GM21526 (cell line): ENCODE measurements at regions not wholly inside any gene's neighbourhood (a gene's known extent, or its start where the extent isn't known, plus 50 kb on each side); places are given as distances from the start of the nearest gene placed in this dataset.

Source experiments
- ATAC-seq: cut with Tn5 transposase; IDR thresholded peaks from one replicate; pipeline ENCODE4 v1.9.1; 2021; ENCODE audit warnings: moderate library complexity; ENCODE audit not compliant: unreplicated experiment, low FRiP score

DNA sequence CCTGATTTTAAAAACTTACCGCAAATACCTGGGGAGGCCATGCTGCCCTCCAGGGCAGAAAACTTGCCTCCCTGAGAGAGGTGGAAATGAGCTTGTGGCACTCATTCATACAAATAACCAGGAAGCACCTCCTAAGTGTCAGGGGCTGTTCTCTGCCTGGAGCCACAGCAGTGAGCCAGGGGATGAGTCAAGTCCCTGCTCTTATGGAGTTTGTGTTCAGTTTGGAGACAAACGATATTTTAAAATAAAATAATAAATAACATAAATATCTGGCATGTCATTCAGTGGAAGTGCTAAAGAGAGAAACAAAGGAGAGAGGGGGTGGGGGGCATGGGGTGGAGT, 313.8 kb downstream of the C16orf95 start:
- ATAC-seq: no peak

DNA sequence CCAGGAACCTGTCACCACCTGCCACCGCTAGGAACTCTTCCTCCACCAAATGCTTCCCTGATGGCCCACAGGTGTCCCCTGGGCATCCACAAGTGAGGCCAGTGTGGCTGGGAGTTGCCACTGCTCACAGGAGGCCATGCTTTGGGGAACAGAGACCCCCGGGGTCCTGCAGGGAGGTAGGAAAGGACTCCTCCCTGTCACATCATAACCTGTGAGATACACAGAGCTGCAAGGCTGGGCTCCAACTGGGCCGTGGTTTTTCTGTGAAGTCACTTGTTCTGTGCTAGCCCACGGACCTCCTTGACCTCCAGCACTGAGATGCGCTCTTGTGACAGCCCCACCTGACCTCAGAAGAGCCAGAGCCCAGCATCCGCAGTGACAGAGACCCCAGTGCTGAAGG, 311.2 kb downstream of the C16orf95 start:
- ATAC-seq: no peak

DNA sequence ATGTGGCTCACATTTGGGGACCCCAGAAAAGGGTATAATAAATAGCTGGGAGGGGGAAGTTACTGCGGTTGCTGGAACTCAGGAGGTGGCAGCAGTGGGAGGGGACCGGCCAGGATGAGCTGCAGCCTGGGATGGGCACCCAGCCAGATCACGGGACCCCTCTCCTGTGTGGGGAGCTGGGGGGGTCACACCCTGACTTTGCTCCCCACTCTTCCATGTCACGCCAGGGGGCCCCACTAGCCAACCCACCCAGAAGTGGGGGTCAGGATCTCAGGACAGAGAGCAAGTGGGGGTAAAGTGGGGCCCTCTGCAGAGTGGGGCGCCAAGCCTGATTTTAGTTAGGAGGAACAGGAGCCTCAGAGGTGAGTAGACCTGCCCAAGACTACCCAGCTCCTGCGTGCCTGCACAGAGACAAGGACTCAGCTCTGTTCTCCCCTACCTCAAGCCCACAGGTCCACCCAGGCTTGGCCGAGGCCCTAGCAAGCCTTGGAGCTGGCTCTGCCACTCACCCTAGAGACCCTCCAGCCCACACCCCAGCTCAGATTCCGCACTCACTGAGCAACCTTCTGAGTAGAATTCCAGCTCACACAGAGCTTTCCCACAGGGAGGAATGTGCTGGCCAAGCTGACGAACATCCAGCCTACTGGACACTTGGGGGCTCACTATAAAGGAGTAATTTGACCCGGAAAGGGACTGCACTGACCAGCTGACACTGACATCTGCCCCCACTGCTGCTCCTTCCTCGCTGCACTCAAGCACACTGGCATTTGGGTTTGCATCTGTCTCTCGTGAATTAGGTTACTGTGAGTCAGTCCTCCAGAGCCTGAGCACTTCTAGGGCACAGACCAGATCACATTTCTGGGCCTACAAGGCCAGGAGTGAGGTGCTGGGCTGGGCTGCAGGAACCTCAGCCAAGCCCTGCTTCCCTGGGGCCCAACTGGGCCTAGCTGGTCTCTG, 310.1 kb downstream of the C16orf95 start:
- no peak for ATAC-seq

DNA sequence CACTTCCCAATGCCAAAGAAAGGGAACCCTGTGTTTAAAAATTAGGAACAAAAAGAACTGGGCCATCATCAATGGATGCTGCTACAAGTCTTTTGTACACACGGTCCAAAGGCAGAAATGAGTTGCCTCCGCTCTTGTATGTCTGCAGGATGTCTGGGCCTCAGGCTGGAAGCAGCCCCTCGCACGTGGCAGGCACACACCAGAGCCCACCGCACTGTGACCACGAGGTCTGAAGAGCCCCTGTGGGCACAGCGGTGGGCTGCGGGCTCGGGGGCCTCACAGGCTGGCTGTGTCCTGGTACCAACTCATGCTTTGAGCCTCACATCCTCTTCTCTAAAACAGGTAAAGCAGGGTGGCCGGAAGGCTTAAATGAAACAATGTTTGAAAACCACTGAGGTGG, 309.3 kb downstream of the C16orf95 start:
- ATAC-seq: no peak

DNA sequence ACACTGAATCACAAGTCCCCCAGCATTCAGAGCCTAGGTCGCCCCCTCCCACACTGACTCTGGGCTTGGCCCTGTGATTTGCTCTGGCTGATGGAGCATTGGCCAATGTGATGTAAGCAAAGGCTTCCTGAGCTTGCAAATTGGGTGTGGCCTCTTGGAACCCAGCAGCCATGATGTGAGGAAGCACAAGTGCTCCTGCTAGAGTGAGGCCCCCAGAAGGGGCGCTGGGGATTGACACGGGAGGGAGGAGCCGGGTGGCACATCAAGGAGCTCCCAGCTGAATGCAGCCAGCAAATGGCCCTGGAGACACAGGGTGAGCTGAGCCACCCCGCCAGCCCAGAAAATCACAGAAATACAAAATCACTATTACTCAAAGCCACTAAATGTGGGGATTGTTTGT, 308.5 kb downstream of the C16orf95 start:
- no peak for ATAC-seq

DNA sequence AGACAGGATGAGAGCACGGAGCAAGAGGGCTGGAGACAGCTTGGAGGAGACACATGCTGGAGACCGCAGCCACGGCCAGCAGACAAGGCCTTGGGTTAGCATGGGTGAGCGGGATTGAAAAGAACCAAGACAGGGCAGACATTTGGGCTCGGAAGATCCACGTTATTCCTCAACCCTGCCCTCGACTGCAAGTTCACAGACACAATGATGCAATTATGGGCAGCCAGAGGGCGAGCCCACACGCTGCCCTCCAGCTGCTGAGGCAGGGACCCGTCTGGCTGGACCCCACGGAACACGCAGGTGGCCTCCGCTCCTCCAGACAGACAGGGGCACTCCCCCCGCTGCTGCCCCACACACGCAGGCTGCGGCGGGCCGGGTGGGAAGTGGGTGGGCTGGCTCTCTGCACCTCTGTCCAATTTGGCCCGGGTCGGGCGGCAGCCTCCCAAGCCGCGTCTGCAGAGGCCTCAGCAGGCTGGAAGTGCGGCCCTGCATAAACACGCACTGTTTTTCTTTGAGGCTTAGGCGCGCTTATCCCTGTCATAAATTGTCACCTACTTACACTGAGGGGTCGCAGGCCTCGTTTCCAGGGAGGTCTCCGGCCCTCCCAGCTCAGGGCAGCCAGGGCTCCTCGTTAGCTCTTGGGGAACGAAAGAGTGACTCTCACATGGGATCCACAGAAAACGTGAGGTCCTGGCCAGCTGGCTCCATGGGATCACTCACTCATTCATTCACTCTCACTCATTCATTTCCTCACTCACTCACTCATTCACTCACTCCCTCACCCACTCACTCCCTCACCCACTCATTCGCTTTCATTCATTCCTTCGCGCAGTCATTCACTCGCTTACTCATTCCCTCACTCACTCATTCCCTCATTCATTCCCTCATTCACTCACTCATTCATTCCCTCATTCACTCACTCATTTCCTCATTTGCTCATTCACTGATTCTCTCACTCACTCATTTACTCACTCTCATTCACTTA, 303.9 kb downstream of the C16orf95 start:
- ATAC-seq: no peak

DNA sequence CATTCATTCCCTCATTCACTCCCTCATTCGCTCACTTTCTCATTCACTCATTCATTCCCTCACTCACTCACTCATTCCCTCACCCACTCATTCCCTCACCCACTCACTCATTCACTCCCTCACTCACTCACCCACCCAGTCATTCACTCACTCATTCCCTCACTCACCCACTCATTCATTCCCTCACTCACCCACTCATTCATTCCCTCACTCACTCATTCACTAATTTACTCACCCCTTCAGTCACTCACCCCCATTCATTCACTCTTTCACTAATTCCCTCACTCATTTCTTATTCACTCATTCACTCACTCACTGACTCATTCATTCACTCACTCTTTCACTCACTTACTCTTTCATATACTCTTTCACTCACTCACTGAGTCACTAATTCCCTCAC, 303.1 kb downstream of the C16orf95 start:
- ATAC-seq: no peak

DNA sequence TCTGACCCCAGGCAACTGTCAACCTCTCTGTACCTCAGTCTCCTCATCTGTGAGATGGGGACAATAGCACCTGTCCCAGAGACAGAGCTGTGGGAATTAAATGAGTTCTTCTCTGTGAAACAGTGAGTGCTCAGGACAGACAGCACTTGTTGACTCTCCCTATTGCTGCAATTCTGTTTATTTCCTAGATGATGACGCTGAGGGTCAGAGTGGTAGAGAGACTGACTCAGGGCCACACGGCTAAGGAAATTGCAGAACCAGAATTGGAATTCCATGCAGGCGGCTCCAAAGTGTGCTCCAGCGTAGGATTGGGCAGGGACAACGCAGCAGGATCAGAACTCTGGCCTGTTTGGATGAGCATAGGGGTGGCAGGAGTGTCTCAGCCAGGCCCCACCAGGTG, 302.2 kb downstream of the C16orf95 start:
- no peak for ATAC-seq

DNA sequence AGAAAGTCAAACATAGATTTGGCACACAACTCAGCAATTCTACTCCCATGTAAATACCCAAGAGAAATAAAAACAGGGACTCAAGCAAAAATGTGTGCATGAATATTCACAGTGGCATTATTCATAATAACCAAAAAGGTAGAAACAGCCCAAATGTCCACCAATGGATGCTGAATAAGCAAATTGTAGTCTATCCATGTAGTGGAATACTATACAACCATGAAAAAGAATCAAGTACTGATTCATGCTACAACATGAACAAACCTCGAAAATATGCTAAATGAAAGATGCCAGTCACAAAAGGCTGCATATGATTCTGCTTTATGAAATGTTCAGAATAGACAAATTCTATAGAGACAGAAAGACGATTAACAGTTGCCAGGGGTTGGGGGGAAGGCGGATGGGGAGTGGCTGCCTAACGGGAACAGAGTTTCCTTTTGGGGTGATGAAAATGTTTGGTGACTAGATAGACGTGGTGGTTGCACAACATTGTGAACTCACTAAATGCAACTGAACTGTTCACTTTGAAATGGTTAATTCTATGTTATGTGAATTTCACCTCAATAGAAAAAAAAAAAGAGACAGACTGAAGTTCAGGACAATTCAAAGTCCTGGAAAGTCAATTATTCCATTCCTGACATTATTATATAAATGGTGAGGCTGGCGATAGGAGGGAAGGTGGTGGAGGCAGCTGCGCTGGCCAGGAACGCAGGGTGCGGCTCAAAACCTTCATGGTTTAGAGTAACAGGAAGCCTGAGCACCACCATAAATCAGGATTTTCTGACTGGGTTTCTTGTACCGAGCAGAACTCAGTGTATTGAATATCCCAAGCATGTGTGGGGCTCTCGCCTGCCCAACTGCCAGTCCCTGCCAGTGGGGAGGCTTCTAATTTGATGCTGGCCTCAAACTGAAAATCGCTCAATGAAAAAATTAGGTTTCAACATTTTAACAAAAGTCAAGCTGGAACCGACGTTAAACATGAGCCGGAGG, 300.9 kb downstream of the C16orf95 start:
- ATAC-seq: no peak

DNA sequence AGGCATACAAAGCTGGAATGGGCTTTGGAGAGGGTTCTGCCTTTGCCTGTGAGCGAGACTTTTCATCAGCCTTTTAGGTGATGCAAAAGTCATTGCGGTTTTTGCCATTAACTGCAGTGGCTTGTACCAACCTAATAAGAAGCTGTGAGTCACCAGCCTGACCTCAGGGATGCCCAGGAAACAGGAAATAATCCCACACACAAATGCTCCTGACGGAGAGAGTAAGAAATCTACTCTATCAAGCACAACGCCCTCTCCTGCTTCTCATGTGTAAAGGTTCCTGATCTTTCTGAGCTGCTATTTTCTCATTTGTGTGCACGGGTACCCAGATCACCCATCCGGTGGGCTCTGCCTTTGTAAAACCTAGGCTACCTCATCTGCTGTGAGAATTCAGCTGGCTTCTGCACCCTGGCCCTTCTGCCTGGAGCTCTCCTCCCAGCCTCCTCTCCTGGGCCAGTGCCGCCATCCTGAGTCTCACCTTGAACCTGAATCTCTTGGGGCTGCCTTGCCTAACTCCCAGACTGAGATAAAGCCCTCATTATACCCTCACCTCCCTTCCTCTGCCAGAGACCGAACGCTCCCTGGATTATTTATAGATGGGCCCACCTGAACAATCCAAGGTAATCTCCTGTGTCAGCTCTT, 299.7 kb downstream of the C16orf95 start:
- no peak for ATAC-seq

DNA sequence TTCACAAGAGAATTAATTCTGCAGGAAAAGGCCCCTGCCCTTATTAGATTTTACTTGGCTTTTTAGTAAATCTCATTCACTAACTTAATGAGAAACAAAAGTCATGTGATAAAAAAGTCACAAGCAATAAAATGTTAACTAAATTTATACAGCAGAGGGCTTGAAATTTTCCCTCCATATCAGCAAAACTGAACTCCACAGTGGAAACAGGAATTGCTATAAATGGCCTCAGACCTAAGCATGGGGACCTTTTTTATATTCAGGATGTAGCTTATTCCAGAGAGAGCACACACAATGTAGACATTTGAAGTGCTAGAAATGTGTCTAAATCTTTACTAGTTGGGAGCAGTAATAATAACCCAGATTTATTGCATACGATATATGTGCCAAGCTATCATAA, 291.5 kb downstream of the C16orf95 start:
- ATAC-seq: no peak

DNA sequence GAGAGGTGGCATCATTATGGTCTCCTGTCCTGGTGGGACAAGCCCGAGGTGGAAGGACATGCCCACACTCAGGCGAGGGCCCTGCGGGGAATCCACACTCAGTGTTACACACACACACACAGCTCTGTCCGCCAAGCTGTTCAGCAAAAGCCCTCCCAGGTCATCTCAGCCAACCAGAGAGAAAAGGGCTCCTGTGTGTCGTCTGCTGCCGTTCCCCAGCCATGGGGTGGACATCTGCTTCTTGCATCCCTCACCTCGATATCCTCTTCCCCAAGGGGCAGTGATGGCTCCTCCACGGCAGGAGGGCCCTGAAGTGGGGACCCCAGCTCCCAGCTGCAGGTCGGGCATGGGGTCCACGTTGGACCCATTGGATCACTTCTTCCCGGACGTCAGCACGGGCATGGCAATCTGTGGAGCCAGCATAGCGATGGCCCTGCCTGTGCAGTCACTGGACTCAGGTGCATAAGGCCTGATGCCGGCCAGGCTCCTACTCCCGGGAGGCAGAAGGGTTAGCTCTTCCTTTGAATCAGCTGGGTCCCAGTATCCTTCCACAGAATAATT, 290.1 kb downstream of the C16orf95 start:
- no peak for ATAC-seq

DNA sequence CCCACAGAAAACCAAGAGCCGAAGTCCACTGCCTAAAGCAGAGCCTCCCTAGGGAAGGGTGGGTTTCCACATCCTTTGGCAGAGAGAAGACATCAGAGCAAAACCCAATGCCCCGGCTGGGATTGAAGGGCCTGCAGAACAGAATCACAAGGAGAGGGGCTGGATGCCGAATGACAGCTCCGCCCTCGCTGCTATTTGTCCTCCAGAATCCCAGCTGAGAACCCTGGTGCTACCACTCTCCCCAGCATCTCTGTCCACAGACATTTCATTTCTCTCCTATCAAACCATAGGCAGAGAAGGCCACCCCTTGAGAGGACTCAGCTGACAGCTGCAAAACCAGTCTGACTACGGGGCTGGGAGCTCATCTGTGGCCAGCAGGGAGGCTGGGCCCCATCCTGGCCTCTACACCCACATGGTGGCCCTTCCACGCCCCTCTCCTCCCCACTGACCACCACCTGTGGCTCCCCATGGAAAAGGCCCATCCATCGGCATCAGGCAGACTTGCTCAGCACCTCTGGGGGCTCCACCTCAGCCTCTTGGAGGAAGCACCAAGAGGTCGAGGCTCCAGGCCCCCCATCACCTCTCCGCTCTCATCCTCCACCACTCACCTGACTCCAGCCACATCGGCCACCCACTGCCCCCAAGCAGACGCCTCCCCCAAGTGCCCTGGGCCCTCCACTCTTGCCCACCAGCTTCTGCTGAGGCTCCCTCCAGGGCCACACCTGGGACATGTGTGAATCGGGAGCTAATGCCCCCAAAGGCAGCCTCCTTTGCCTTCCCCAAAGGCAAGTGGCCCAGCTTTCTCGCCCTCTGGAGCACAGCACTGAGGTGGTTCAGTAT, 288.5 kb downstream of the C16orf95 start:
- no peak for ATAC-seq

DNA sequence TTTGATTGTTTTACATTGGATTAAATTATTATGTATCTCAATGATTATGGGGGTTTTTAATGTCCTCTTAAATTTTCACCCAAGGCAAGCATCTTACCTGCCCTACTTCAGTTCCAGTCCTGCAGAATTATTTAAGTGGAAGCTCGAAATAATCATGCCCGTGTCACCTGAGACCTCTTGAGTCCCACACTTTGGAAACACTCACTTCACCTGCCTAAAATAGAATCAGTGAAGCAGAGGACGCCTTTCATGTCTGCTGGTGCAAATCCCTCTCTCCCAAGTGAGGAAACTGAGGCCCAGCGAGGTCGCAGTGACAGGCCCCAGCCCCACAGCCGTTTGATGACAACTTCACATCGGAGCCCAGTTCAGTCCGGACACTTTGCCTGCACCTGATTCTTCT, 284.6 kb downstream of the C16orf95 start:
- no peak for ATAC-seq

DNA sequence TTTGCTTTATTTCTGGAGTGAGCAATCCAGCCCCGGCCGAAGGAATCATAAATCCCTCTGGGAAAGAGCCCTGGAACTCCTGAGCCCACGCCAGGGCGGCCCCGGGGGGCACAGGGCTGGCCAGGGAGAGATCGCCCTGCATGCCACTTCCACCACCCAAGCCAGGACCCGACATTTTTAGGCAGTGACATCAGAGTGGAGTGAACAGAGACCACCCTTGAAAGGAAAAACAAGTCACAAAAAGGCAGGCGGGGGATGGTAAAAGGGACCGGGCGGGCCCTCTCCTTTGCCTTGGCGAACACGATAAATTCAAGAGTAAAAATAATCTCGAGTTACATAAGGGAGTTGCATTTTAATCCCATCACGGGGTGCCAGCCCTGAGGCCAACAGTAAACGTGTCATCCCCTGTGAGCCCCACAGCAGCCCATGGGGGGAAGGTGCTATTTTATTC, 284.1 kb downstream of the C16orf95 start:
- ATAC-seq: no peak

DNA sequence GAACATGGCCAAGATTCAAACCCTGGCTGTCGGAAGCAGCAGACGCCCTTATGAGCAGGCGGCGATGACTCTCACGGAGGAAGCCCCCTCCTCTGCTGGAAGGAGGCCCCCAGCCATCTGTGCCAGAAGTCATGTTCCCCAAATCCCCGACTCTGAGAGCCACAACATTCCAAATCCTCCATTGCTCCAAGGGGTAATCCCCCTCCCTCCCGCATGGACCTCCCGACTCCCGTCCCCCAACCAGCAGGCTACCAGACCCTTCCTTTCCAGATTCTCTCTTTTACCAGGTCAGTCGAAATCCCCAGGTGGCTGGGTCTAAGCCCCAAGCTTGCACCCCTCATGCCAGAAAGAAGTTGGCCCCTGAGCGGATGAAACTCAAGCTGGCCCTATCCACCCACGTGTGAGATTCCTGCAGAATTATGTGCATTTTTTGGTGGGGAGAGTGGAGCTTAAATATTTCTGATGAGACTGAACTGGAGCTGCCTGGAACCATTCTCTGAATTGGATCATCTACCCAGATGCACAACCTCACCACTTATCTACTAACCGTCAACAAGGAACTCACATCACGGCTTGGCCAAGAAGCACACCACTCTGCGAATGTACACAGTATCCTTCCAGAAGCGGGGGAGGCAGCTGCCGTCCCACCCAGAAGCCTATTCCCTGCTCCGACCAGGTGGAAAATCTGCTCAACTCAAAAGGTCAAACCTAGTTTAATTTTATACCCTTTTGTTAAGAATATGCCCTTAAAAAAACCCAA, 283.5 kb downstream of the C16orf95 start:
- ATAC-seq: no peak

DNA sequence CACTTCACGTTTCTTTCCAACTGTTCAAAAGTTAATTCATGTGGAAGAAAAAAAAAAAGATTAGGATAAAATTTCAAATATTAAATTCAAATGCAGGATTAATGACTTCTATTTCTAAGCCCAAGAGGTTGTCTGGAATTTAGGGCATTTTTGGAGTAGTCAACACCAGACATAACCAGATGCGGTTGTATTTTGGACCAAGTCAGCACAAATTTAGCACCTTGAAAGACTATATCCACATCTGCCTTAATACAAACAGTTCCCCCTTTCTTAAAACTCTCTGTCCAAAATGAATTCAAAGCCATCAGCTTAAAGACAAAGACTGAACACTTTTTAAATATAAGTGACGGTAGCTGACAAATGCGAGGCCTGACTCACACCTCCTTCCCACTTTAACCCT, 282.9 kb downstream of the C16orf95 start:
- no peak for ATAC-seq

DNA sequence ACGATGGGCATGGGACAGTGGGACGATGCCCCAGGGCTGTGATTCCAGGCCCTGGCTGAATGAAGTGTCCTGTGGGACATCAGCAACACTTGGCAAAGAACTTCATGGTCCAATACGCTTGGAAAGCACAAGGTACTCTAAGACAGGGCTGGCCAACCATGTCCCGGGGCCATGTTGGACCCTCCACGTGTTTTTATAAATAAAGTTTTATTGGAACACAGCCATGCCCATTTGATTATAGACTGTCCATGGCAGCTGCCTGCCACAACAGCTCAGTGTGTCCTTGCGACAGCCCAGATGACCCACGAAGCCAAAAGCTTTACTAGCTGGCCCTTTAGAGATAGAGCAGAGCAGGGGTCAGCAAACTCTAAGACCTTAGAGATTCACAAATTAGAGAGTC, 282.1 kb downstream of the C16orf95 start:
- ATAC-seq: no peak
